ENCODE measurements at regions not wholly inside any gene's neighbourhood (a gene's known extent, or its start where the extent isn't known, plus 50 kb on each side); places are given as distances from the start of the nearest gene placed in this dataset.

GRCh38 chr6:119676961-119677360 is 327.4 kb upstream of the MAN1A1 start:
- H3K4me1 Mint-ChIP-seq (ENCODE audit: low read depth, unreplicated experiment), result no peaks in the 10 kb centered on the region
- CTCF ChIA-PET, result interaction anchor here (0.6 kb wide), 1 partner anchor 256 kb away, joined by 3 read pairs; no protein-coding TSS in a partner anchor
- BruUV-seq (replicated peaks), result no TSS peak

GRCh38 chr6:119676230-119676629 is 326.7 kb upstream of the MAN1A1 start:
- Mint-ChIP-seq H3K36me3 (ENCODE audit: insufficient read depth, unreplicated experiment) (no peaks in the 10 kb centered on the region), H3K9me3 (ENCODE audit: low read depth, unreplicated experiment) (no peaks in the 10 kb centered on the region), H3K4me3 (ENCODE audit: low read depth, unreplicated experiment) (no peak overlapping the region), H3K4me1 (ENCODE audit: low read depth, unreplicated experiment) (no peaks in the 10 kb centered on the region), H3K27me3 (ENCODE audit: unreplicated experiment) (no peaks in the 10 kb centered on the region), H3K27ac (ENCODE audit: unreplicated experiment) (no peak overlapping the region)
- intact Hi-C loops (cut with micrococcal nuclease; ENCODE audit: unreplicated experiment), result no loop called here
- no peak for TF ChIP-seq CTCF (IDR thresholded peaks at IDR 0.05; ENCODE audit: unreplicated experiment)
- no TSS peak for BruUV-seq (replicated peaks)
- CTCF ChIA-PET, result interaction anchor here (0.6 kb wide), 1 partner anchor 573 kb away, joined by 6 read pairs; no protein-coding TSS in a partner anchor
- DNase-seq, result no peak

More at GRCh38 chr6:119676961-119677360, 327.4 kb upstream of the MAN1A1 start:
- no peak for DNase-seq
- intact Hi-C loops (cut with micrococcal nuclease; ENCODE audit: unreplicated experiment), result no loop called here
- Mint-ChIP-seq H3K9me3 (ENCODE audit: low read depth, unreplicated experiment) (no peaks in the 10 kb centered on the region), H3K36me3 (ENCODE audit: insufficient read depth, unreplicated experiment) (no peaks in the 10 kb centered on the region), H3K27me3 (ENCODE audit: unreplicated experiment) (no peaks in the 10 kb centered on the region), H3K4me3 (ENCODE audit: low read depth, unreplicated experiment) (no peak overlapping the region), H3K27ac (ENCODE audit: unreplicated experiment) (no peak overlapping the region)
- no peak for TF ChIP-seq CTCF (IDR thresholded peaks at IDR 0.05; ENCODE audit: unreplicated experiment)

GRCh38 chr6:119673741-119674140 is 324.2 kb upstream of the MAN1A1 start:
- Mint-ChIP-seq H3K27ac (ENCODE audit: unreplicated experiment) (no peak overlapping the region), H3K9me3 (ENCODE audit: low read depth, unreplicated experiment) (no peaks in the 10 kb centered on the region), H3K4me1 (ENCODE audit: low read depth, unreplicated experiment) (no peaks in the 10 kb centered on the region), H3K27me3 (ENCODE audit: unreplicated experiment) (no peaks in the 10 kb centered on the region), H3K36me3 (ENCODE audit: insufficient read depth, unreplicated experiment) (no peaks in the 10 kb centered on the region), H3K4me3 (ENCODE audit: low read depth, unreplicated experiment) (no peak overlapping the region)
- no peak for DNase-seq
- CTCF ChIA-PET, result interaction anchor here (0.8 kb wide), 1 partner anchor 13 kb away, joined by 7 read pairs; no protein-coding TSS in a partner anchor
- no TSS peak for BruUV-seq (replicated peaks)
- intact Hi-C loops (cut with micrococcal nuclease; ENCODE audit: unreplicated experiment), result no loop called here
- TF ChIP-seq CTCF (IDR thresholded peaks at IDR 0.05; ENCODE audit: unreplicated experiment), result no peak

- no peak for DNase-seq
- intact Hi-C loops (cut with micrococcal nuclease; ENCODE audit: unreplicated experiment), result no loop called here
- H3K36me3 Mint-ChIP-seq (ENCODE audit: insufficient read depth, unreplicated experiment), result no peaks in the 10 kb centered on the region
- CTCF ChIA-PET, result no interaction called here
- no peak overlapping the region for H3K27ac Mint-ChIP-seq (ENCODE audit: unreplicated experiment)
- no TSS peak for BruUV-seq (replicated peaks)
- no peak overlapping the region for H3K4me3 Mint-ChIP-seq (ENCODE audit: low read depth, unreplicated experiment)
- no peaks in the 10 kb centered on the region for H3K4me1 Mint-ChIP-seq (ENCODE audit: low read depth, unreplicated experiment)
- no peaks in the 10 kb centered on the region for H3K9me3 Mint-ChIP-seq (ENCODE audit: low read depth, unreplicated experiment)
- H3K27me3 Mint-ChIP-seq (ENCODE audit: unreplicated experiment), result no peaks in the 10 kb centered on the region
- no peak for TF ChIP-seq CTCF (IDR thresholded peaks at IDR 0.05; ENCODE audit: unreplicated experiment)
These were observed 323.2 kb upstream of the MAN1A1 start for GRCh38 chr6:119672725-119673124.

Measured in Calu3 (cell line).